H1 (cell line): ENCODE measurements at regions not wholly inside any gene's neighbourhood (a gene's known extent, or its start where the extent isn't known, plus 50 kb on each side); places are given as distances from the start of the nearest gene placed in this dataset.
A peak's percentile ranks its signal among the peaks of the same experiment; 100 is the strongest.

Experiments used
- ATF3 ChIP-seq: IDR thresholded peaks from 2 replicates; pipeline ENCODE4 v1.6.1; 2011; ENCODE audit warnings: low read depth, mild to moderate bottlenecking, low read length; ENCODE audit not compliant: insufficient read depth
- BRCA1 ChIP-seq: IDR thresholded peaks from 2 replicates; pipeline ENCODE4 v1.6.1; 2012; ENCODE audit warnings: low read depth, low read length, improper control_type of control experiment
- EGR1 ChIP-seq: IDR thresholded peaks from 2 replicates; pipeline ENCODE4 v1.6.1; 2011; ENCODE audit warnings: low read depth, low read length, borderline replicate concordance
- EP300 ChIP-seq, 2 experiments: IDR thresholded peaks; 1 replicate in 1 of 2; 2 replicates in 1 of 2; pipeline ENCODE4 v1.6.1; 2011 to 2012; ENCODE audit warnings: low read depth in 2 of 2, low read length in 2 of 2, mild to moderate bottlenecking in 2 of 2, borderline replicate concordance in 1 of 2, inconsistent platforms in 1 of 2, moderate library complexity in 1 of 2
- EZH2 ChIP-seq: fragments of 200-600 bp; sonication (generic); IDR thresholded peaks from 2 replicates; pipeline ENCODE4 v1.7.1; 2012; ENCODE audit warnings: low read depth, mild to moderate bottlenecking, moderate library complexity, low read length, inconsistent platforms; ENCODE audit not compliant: severe bottlenecking
- GABPA ChIP-seq: IDR thresholded peaks from 2 replicates; pipeline ENCODE4 v1.6.1; 2011; ENCODE audit warnings: mild to moderate bottlenecking, low read length, moderate library complexity, borderline replicate concordance; ENCODE audit not compliant: insufficient read depth
- JUND ChIP-seq: IDR thresholded peaks from 2 replicates; pipeline ENCODE4 v1.6.1; 2011; ENCODE audit warnings: mild to moderate bottlenecking, improper control_type of control experiment, low read length
- KDM1A ChIP-seq: fragments of 200-600, 300-600 bp; sonication (generic); IDR thresholded peaks from 2 replicates; pipeline ENCODE4 v1.7.1; 2016; ENCODE audit warnings: mild to moderate bottlenecking, low read length, borderline replicate concordance
- POLR2A ChIP-seq, 2 experiments: IDR thresholded peaks; 1 replicate in 1 of 2; 2 replicates in 1 of 2; pipeline ENCODE4 v1.6.1; 2011; ENCODE audit warnings: low read depth in 2 of 2, low read length in 2 of 2, mild to moderate bottlenecking in 2 of 2; ENCODE audit errors: control extremely low read depth in 1 of 2
- POLR2AphosphoS5 ChIP-seq: IDR thresholded peaks from 2 replicates; pipeline ENCODE4 v1.6.1; 2011; ENCODE audit warnings: low read depth, low read length
- SP2 ChIP-seq: IDR thresholded peaks from 2 replicates; pipeline ENCODE4 v1.6.1; 2012; ENCODE audit warnings: mild to moderate bottlenecking, low read length, inconsistent platforms
- SRF ChIP-seq: IDR thresholded peaks from 2 replicates; pipeline ENCODE4 v1.6.1; 2011; ENCODE audit warnings: mild to moderate bottlenecking, low read depth, low read length, moderate library complexity
- USF2 ChIP-seq: IDR thresholded peaks from 2 replicates; pipeline ENCODE4 v1.6.1; 2011; ENCODE audit warnings: low read length, improper control_type of control experiment
- TF ChIP-seq, protein P1 (sequence below), 3 experiments: IDR thresholded peaks; 1 replicate in 2 of 3; 2 replicates in 1 of 3; pipeline versions ENCODE4 v1.5.1 to v1.6.1; 2011; ENCODE audit warnings: low read length in 3 of 3, mild to moderate bottlenecking in 3 of 3, inconsistent platforms in 2 of 3, low read depth in 1 of 3, moderate library complexity in 1 of 3; ENCODE audit not compliant: insufficient read depth in 1 of 3; ENCODE audit errors: control extremely low read depth in 1 of 3

DNA sequence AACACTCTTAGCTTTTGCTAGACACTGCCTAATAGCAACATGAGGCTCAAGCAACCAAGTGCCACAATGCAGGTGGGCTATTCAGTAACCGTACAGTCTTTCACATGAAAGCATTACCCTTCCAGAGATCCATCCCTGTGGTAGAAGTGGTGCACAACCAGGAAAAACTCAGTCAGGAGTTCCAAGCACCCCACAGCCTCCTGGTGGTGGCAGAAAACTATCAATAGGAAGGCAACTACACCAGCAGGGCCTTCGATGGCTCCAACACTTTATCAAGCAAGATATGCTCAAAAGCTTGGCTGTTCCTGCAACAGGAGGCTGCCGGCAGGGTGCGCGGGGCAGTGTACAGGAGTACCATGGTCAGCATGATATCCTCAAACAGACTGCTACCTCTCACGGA is 176.1 kb upstream of the DLGAP1 start:
- TF ChIP-seq, protein P1, sequence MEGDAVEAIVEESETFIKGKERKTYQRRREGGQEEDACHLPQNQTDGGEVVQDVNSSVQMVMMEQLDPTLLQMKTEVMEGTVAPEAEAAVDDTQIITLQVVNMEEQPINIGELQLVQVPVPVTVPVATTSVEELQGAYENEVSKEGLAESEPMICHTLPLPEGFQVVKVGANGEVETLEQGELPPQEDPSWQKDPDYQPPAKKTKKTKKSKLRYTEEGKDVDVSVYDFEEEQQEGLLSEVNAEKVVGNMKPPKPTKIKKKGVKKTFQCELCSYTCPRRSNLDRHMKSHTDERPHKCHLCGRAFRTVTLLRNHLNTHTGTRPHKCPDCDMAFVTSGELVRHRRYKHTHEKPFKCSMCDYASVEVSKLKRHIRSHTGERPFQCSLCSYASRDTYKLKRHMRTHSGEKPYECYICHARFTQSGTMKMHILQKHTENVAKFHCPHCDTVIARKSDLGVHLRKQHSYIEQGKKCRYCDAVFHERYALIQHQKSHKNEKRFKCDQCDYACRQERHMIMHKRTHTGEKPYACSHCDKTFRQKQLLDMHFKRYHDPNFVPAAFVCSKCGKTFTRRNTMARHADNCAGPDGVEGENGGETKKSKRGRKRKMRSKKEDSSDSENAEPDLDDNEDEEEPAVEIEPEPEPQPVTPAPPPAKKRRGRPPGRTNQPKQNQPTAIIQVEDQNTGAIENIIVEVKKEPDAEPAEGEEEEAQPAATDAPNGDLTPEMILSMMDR (IDR thresholded peaks at IDR 0.05; ENCODE audit: control extremely low read depth in 1 of 3, insufficient read depth in 1 of 3, low read depth in 1 of 3, low read length in 3 of 3): peak; percentile 7 to 48 (median 44)
- TF ChIP-seq SP2: no peak
- no peak for TF ChIP-seq GABPA
- no peak for TF ChIP-seq POLR2AphosphoS5
- TF ChIP-seq EZH2: no peak
- TF ChIP-seq EGR1: no peak
- TF ChIP-seq SRF: no peak
- TF ChIP-seq POLR2A (IDR thresholded peaks at IDR 0.05; ENCODE audit: control extremely low read depth in 1 of 2, low read depth in 2 of 2, low read length in 2 of 2): no peak
- no peak for TF ChIP-seq KDM1A
- TF ChIP-seq ATF3: no peak
- no peak for TF ChIP-seq USF2
- no peak for TF ChIP-seq EP300 (IDR thresholded peaks at IDR 0.05; ENCODE audit: borderline replicate concordance in 1 of 2, low read depth in 2 of 2, low read length in 2 of 2)
- TF ChIP-seq BRCA1: no peak
- TF ChIP-seq JUND: no peak
